ENCODE measurements at regions not wholly inside any gene's neighbourhood (a gene's known extent, or its start where the extent isn't known, plus 50 kb on each side); places are given as distances from the start of the nearest gene placed in this dataset.

GRCh38 chr7:131265227-131265626 is 62.4 kb upstream of the MKLN1 start:
- DNase-seq (ENCODE audit: low read depth in 2 of 2): no peak
- Histone ChIP-seq H3K27ac (ENCODE audit: insufficient read depth, low read length) (no peak overlapping the region), H3K27me3 (ENCODE audit: control insufficient read depth, insufficient read depth, low read length) (no peaks in the 10 kb centered on the region), H3K4me1 (ENCODE audit: control insufficient read depth, extremely low read depth, insufficient read depth, low read length) (no peaks in the 10 kb centered on the region), H4K20me1 (ENCODE audit: control insufficient read depth, extremely low read depth, insufficient read depth, low read length) (no peaks in the 10 kb centered on the region), H2AFZ (ENCODE audit: low read length) (no peak overlapping the region), H3K36me3 (ENCODE audit: control insufficient read depth, insufficient read depth, low read length) (no peaks in the 10 kb centered on the region), H3K79me2 (ENCODE audit: control insufficient read depth, insufficient read depth, low read length) (no peaks in the 10 kb centered on the region), H3K4me2 (ENCODE audit: extremely low read depth, insufficient read depth, low read length) (no peak overlapping the region), H3K4me3 (replicated peaks in 1 of 4; ENCODE audit: control extremely low read depth in 1 of 4, insufficient read depth in 1 of 4, low read depth in 3 of 4, low read length in 4 of 4) (no peak overlapping the region), H3K9ac (ENCODE audit: insufficient read depth, low read length) (no peak overlapping the region), H3K9me3 (ENCODE audit: control insufficient read depth, insufficient read depth, low read depth, low read length) (no peaks in the 10 kb centered on the region)
- TF ChIP-seq CTCF (conservative IDR thresholded peaks at IDR 0.05 in 1 of 2, IDR thresholded peaks at IDR 0.05 in 1 of 2; ENCODE audit: low read depth in 1 of 2, low read length in 2 of 2): no peak
- no peak for TF ChIP-seq EZH2 (IDR thresholded peaks at IDR 0.05; ENCODE audit: low read length, missing control alignments)

DNA sequence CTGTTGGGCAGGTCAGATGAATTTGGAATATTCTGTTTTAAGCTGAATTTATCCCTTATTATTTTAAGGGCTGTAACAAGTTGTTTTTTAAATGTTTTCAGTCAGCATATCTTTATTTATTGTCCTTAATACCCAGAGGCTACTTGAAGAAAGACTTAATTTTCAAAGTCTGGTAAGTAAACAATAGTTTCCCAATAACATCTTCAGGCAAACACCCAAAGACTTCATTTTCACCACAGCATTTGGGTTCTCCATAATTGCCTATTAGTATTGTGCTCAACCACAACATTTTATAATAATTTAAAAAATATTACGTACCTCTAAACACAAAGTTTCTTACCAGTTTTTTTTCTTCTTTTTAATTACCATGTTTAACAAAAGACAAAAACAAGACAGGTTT is 60.0 kb upstream of the MKLN1 start:
- Histone ChIP-seq H3K36me3 (ENCODE audit: control insufficient read depth, insufficient read depth, low read length) (no peaks in the 10 kb centered on the region), H3K27me3 (ENCODE audit: control insufficient read depth, insufficient read depth, low read length) (no peaks in the 10 kb centered on the region)
- no peak for DNase-seq (ENCODE audit: low read depth in 2 of 2)

DNA sequence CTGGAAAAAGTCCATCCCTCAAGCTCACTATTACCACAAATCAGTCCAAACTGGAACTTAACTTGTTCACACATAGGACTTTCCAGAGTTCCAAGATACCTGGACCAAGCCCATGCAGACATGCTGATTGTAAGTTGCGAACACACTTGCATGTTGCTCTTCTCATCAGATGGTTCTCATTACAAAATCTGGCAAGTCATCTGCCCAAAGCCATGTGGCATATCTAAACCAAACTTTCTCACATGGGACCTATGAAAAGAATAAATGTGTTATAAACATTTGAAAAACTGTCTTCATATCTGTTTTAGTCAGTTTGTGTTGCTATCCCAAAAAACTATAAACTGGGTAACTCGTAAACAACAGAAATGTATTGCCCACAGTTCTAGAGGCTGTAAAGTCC is 58.8 kb upstream of the MKLN1 start:
- no peak overlapping the region for H3K4me3 ChIP-seq (replicated peaks in 1 of 4; ENCODE audit: control extremely low read depth in 1 of 4, insufficient read depth in 1 of 4, low read depth in 3 of 4, low read length in 4 of 4)
- H3K36me3 ChIP-seq (ENCODE audit: control insufficient read depth, insufficient read depth, low read length): no peaks in the 10 kb centered on the region
- H3K4me1 ChIP-seq (ENCODE audit: control insufficient read depth, extremely low read depth, insufficient read depth, low read length): no peaks in the 10 kb centered on the region
- TF ChIP-seq EZH2 (IDR thresholded peaks at IDR 0.05; ENCODE audit: low read length, missing control alignments) (no peak), CTCF (conservative IDR thresholded peaks at IDR 0.05 in 1 of 2, IDR thresholded peaks at IDR 0.05 in 1 of 2; ENCODE audit: low read depth in 1 of 2, low read length in 2 of 2) (no peak)
- no peaks in the 10 kb centered on the region for H3K27me3 ChIP-seq (ENCODE audit: control insufficient read depth, insufficient read depth, low read length)
- no peaks in the 10 kb centered on the region for H4K20me1 ChIP-seq (ENCODE audit: control insufficient read depth, extremely low read depth, insufficient read depth, low read length)
- DNase-seq (ENCODE audit: low read depth in 2 of 2): no peak
- H3K9me3 ChIP-seq (ENCODE audit: control insufficient read depth, insufficient read depth, low read depth, low read length): no peaks in the 10 kb centered on the region
- H3K4me2 ChIP-seq (ENCODE audit: extremely low read depth, insufficient read depth, low read length): no peak overlapping the region
- H2AFZ ChIP-seq (ENCODE audit: low read length): no peak overlapping the region
- H3K79me2 ChIP-seq (ENCODE audit: control insufficient read depth, insufficient read depth, low read length): no peaks in the 10 kb centered on the region
- H3K9ac ChIP-seq (ENCODE audit: insufficient read depth, low read length): no peak overlapping the region
- H3K27ac ChIP-seq (ENCODE audit: insufficient read depth, low read length): no peak overlapping the region

More for the DNA sequence above, 60.0 kb upstream of the MKLN1 start:
- Histone ChIP-seq H2AFZ (ENCODE audit: low read length) (no peak overlapping the region), H3K4me2 (ENCODE audit: extremely low read depth, insufficient read depth, low read length) (no peak overlapping the region), H3K79me2 (ENCODE audit: control insufficient read depth, insufficient read depth, low read length) (no peaks in the 10 kb centered on the region), H3K9ac (ENCODE audit: insufficient read depth, low read length) (no peak overlapping the region), H4K20me1 (ENCODE audit: control insufficient read depth, extremely low read depth, insufficient read depth, low read length) (no peaks in the 10 kb centered on the region), H3K4me1 (ENCODE audit: control insufficient read depth, extremely low read depth, insufficient read depth, low read length) (no peaks in the 10 kb centered on the region), H3K4me3 (replicated peaks in 1 of 4; ENCODE audit: control extremely low read depth in 1 of 4, insufficient read depth in 1 of 4, low read depth in 3 of 4, low read length in 4 of 4) (no peak overlapping the region), H3K27ac (ENCODE audit: insufficient read depth, low read length) (no peak overlapping the region), H3K9me3 (ENCODE audit: control insufficient read depth, insufficient read depth, low read depth, low read length) (no peaks in the 10 kb centered on the region)
- TF ChIP-seq CTCF (conservative IDR thresholded peaks at IDR 0.05 in 1 of 2, IDR thresholded peaks at IDR 0.05 in 1 of 2; ENCODE audit: low read depth in 1 of 2, low read length in 2 of 2): no peak
- no peak for TF ChIP-seq EZH2 (IDR thresholded peaks at IDR 0.05; ENCODE audit: low read length, missing control alignments)
